ENCODE measurements at regions not wholly inside any gene's neighbourhood (a gene's known extent, or its start where the extent isn't known, plus 50 kb on each side); places are given as distances from the start of the nearest gene placed in this dataset.

- TF ChIP-seq REST (IDR thresholded peaks at IDR 0.05; ENCODE audit: insufficient replicate concordance, low read depth), result no peak
- TF ChIP-seq CTCF (IDR thresholded peaks at IDR 0.05; ENCODE audit: insufficient read depth, low read length), result no peak
These were observed 97.8 kb upstream of the OGFRL1 start for GRCh38 chr6:71190809-71191208.

Measured in HL-60 (cell line).